Neural progenitor cell (in vitro differentiated cells): ENCODE measurements at regions not wholly inside any gene's neighbourhood (a gene's known extent, or its start where the extent isn't known, plus 50 kb on each side); places are given as distances from the start of the nearest gene placed in this dataset.

ENCODE experiments used
- DNase-seq: peaks from one replicate; pipeline ENCODE4 v3.0.0-alpha.2; 2016; ENCODE audit warnings: low spot score
- H2AFZ ChIP-seq: fragments of 200-600 bp; sonication (generic); replicated peaks from 2 replicates; pipeline ENCODE4 v1.6.1; 2016; ENCODE audit warnings: antibody characterized with exemption
- H3F3A ChIP-seq: fragments of 200-600 bp; sonication (generic); 2 replicates; pipeline ENCODE4 v1.6.1; 2016; ENCODE audit warnings: antibody characterized with exemption, low read depth
- H3K27ac ChIP-seq: fragments of 200-600 bp; sonication (generic); 2 replicates; pipeline ENCODE4 v1.5.1; 2016; ENCODE audit warnings: mild to moderate bottlenecking
- H3K27me3 ChIP-seq: fragments of 200-600 bp; sonication (generic); 2 replicates; pipeline ENCODE4 v1.6.1; 2016; ENCODE audit warnings: mild to moderate bottlenecking, moderate library complexity
- H3K36me3 ChIP-seq: fragments of 200-600 bp; sonication (generic); 2 replicates; pipeline ENCODE4 v1.5.1; 2016
- H3K4me1 ChIP-seq: fragments of 200-600 bp; sonication (generic); 2 replicates; pipeline ENCODE4 v1.6.1; 2016; ENCODE audit warnings: mixed run types
- H3K4me2 ChIP-seq: fragments of 200-600 bp; sonication (generic); 2 replicates; pipeline ENCODE4 v1.6.1; 2016
- H3K4me3 ChIP-seq: fragments of 200-600 bp; sonication (generic); 2 replicates; pipeline ENCODE4 v1.5.1; 2016
- H3K79me2 ChIP-seq: fragments of 200-600 bp; sonication (generic); 2 replicates; pipeline ENCODE4 v1.6.1; 2016; ENCODE audit warnings: low read depth
- H3K9ac ChIP-seq: fragments of 200-600 bp; sonication (generic); 2 replicates; pipeline ENCODE4 v1.6.1; 2016
- H3K9me3 ChIP-seq: fragments of 200-600 bp; sonication (generic); 2 replicates; pipeline ENCODE4 v1.5.1; 2016; ENCODE audit warnings: low read depth
- H4K20me1 ChIP-seq: fragments of 200-600 bp; sonication (generic); 2 replicates; pipeline ENCODE4 v1.6.1; 2016; ENCODE audit warnings: low read depth
- H3K27ac Mint-ChIP-seq: 3 replicates; pipeline ENCODE4 v1.8.0; 2021; ENCODE audit warnings: mixed read lengths
- H3K27me3 Mint-ChIP-seq: 2 replicates; pipeline ENCODE4 v1.8.0; 2022; ENCODE audit warnings: low read depth, mild to moderate bottlenecking, inconsistent platforms, moderate library complexity, mixed read lengths; ENCODE audit not compliant: insufficient read depth
- H3K36me3 Mint-ChIP-seq: 3 replicates; pipeline ENCODE4 v1.8.0; 2021; ENCODE audit warnings: mixed read lengths
- H3K4me1 Mint-ChIP-seq: 3 replicates; pipeline ENCODE4 v1.8.0; 2021; ENCODE audit warnings: mixed read lengths
- H3K4me3 Mint-ChIP-seq: 3 replicates; pipeline ENCODE4 v1.8.0; 2021; ENCODE audit warnings: mild to moderate bottlenecking, moderate library complexity, mixed read lengths
- H3K9me3 Mint-ChIP-seq: 3 replicates; pipeline ENCODE4 v1.8.0; 2020; ENCODE audit warnings: mixed read lengths
- EZH2 ChIP-seq: fragments of 200-600 bp; sonication (generic); IDR thresholded peaks from 2 replicates; pipeline ENCODE4 v1.6.1; 2017; ENCODE audit warnings: antibody characterized with exemption, mild to moderate bottlenecking, moderate library complexity
- EZH2phosphoT487 ChIP-seq: fragments of 200-600 bp; sonication (generic); IDR thresholded peaks from 2 replicates; pipeline ENCODE4 v1.6.1; 2017; ENCODE audit warnings: antibody characterized with exemption
- TF ChIP-seq, protein P1 (sequence below): fragments of 200-600 bp; sonication (generic); IDR thresholded peaks from 2 replicates; pipeline ENCODE4 v1.5.1; 2017; ENCODE audit warnings: antibody characterized with exemption, mild to moderate bottlenecking

DNA sequence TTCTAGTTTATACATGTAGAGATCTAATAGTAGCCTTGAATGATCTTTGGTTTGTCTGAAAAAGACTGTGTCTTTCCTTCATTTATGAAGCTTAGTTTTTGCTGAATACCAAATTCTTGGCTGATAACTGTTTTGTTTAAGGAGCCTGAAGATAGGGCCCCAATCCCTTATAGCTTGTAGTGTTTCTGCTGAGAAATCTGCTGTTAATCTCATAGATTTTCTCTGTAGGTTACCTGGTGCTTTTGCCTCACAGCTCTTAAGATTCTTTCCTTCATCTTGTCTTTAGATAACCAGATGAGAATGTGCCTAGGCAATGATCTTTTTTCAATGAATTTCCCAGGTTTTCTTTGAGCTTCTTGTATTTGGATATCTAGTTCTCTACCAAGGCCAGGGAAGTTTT lies 562.1 kb downstream of the XIRP2 start:
- peaks cover 2% of the 10 kb centered on the region for H3K27me3 Mint-ChIP-seq
- no peaks in the 10 kb centered on the region for H3K4me1 Mint-ChIP-seq
- Histone ChIP-seq H4K20me1 (no peaks in the 10 kb centered on the region), H3K36me3 (no peaks in the 10 kb centered on the region), H3K79me2 (no peaks in the 10 kb centered on the region), H2AFZ (no peak overlapping the region), H3K9ac (no peak overlapping the region), H3K4me2 (no peak overlapping the region), H3K4me1 (no peaks in the 10 kb centered on the region), H3K4me3 (no peak overlapping the region), H3K27ac (no peak overlapping the region), H3K27me3 (no peaks in the 10 kb centered on the region), H3K9me3 (peaks cover 29% of the 10 kb centered on the region), H3F3A (no peaks in the 10 kb centered on the region)
- no peak for DNase-seq
- H3K4me3 Mint-ChIP-seq: no peak overlapping the region
- no peak overlapping the region for H3K27ac Mint-ChIP-seq
- no peak for TF ChIP-seq EZH2
- no peak for TF ChIP-seq EZH2phosphoT487
- TF ChIP-seq, protein P1, sequence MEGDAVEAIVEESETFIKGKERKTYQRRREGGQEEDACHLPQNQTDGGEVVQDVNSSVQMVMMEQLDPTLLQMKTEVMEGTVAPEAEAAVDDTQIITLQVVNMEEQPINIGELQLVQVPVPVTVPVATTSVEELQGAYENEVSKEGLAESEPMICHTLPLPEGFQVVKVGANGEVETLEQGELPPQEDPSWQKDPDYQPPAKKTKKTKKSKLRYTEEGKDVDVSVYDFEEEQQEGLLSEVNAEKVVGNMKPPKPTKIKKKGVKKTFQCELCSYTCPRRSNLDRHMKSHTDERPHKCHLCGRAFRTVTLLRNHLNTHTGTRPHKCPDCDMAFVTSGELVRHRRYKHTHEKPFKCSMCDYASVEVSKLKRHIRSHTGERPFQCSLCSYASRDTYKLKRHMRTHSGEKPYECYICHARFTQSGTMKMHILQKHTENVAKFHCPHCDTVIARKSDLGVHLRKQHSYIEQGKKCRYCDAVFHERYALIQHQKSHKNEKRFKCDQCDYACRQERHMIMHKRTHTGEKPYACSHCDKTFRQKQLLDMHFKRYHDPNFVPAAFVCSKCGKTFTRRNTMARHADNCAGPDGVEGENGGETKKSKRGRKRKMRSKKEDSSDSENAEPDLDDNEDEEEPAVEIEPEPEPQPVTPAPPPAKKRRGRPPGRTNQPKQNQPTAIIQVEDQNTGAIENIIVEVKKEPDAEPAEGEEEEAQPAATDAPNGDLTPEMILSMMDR: no peak
- peaks cover 56% of the 10 kb centered on the region for H3K9me3 Mint-ChIP-seq
- peaks cover 16% of the 10 kb centered on the region for H3K36me3 Mint-ChIP-seq

DNA sequence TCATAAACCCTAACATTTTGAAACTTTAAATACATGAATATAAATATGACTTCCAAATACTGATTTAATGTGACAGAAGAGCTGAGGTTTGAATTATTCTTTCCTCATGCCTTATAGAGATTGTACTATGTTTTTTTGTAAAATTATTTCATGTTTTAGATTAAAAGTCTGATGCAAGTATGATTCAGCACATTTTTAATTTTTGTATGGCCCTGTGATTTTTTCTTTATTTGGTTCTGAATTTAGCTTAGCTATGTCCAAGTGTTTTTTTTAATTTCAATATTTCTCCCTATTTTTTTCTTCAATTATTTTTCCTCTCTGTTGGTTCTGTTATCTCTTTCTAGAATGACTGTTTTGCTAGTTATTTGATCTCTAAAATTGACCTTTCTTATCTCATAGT lies 552.1 kb downstream of the XIRP2 start:
- TF ChIP-seq EZH2: no peak
- peaks cover 4% of the 10 kb centered on the region for H3K36me3 Mint-ChIP-seq
- H3K79me2 ChIP-seq: no peaks in the 10 kb centered on the region
- H3K4me2 ChIP-seq: no peak overlapping the region
- no peak for DNase-seq
- H3F3A ChIP-seq: no peaks in the 10 kb centered on the region
- H3K4me1 ChIP-seq: no peaks in the 10 kb centered on the region
- H3K27me3 ChIP-seq: no peaks in the 10 kb centered on the region
- no peak overlapping the region for H3K27ac Mint-ChIP-seq
- peaks cover 16% of the 10 kb centered on the region for H3K9me3 Mint-ChIP-seq
- no peak overlapping the region for H3K4me3 Mint-ChIP-seq
- no peaks in the 10 kb centered on the region for H3K27me3 Mint-ChIP-seq
- H3K9ac ChIP-seq: no peak overlapping the region
- no peak overlapping the region for H3K4me3 ChIP-seq
- H3K9me3 ChIP-seq: no peaks in the 10 kb centered on the region
- H3K36me3 ChIP-seq: peaks cover 8% of the 10 kb centered on the region
- no peak overlapping the region for H2AFZ ChIP-seq
- H3K27ac ChIP-seq: no peak overlapping the region
- H3K4me1 Mint-ChIP-seq: peaks cover 12% of the 10 kb centered on the region
- H4K20me1 ChIP-seq: no peaks in the 10 kb centered on the region

DNA sequence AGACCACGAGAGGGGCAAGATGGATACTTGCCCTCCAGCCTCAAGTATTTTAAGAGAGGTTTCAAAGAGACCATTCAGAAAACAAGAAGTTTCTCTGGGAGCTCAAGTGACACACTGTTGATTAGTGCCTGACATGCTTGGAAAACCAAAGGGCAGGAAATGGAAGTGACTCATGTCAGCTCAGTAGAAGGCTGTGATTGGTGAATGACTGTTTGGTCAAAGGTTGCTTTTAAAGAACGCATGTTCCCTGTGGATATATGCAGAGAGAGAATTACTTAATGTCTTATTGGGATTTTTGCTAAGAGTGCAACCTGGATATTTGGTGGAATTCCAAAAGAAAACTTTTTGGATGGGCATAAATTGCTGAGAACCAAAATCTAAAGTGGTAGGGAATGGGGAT lies 549.9 kb downstream of the XIRP2 start:
- no peak overlapping the region for H3K27ac Mint-ChIP-seq
- no peaks in the 10 kb centered on the region for H3F3A ChIP-seq
- peaks cover 12% of the 10 kb centered on the region for H3K4me1 Mint-ChIP-seq
- H3K79me2 ChIP-seq: no peaks in the 10 kb centered on the region
- H3K4me3 ChIP-seq: no peak overlapping the region
- H3K9me3 ChIP-seq: no peaks in the 10 kb centered on the region
- no peak for TF ChIP-seq EZH2phosphoT487
- TF ChIP-seq EZH2: no peak
- TF ChIP-seq, protein P1: no peak
- peaks cover 2% of the 10 kb centered on the region for H3K36me3 Mint-ChIP-seq
- no peaks in the 10 kb centered on the region for H3K27me3 Mint-ChIP-seq
- H3K4me2 ChIP-seq: no peak overlapping the region
- no peaks in the 10 kb centered on the region for H4K20me1 ChIP-seq
- H3K27me3 ChIP-seq: no peaks in the 10 kb centered on the region
- H3K27ac ChIP-seq: no peak overlapping the region
- H3K36me3 ChIP-seq: peaks cover 8% of the 10 kb centered on the region
- no peak overlapping the region for H3K9ac ChIP-seq
- H3K4me1 ChIP-seq: no peaks in the 10 kb centered on the region
- no peak for DNase-seq
- no peak overlapping the region for H3K4me3 Mint-ChIP-seq
- no peak overlapping the region for H2AFZ ChIP-seq
- H3K9me3 Mint-ChIP-seq: peaks cover 6% of the 10 kb centered on the region

DNA sequence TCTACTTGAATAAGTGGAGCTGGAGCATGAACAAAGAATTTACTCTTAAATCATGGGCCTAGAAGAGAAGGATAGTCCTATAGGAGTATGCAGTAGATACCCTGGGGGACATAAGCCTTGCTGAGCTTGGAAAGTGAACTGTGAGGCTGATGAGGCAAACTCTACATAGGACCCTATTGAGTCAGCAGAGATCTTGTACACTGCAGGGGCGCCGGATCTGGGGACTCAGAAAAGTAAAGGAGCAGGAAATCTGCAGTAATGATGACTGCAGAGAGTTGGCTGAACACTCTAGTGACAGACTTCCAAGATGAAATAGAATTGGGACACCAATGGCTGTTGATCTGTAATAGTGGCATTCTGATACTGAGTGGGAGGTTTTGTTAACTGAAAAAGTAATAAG lies 543.7 kb downstream of the XIRP2 start:
- H3F3A ChIP-seq: peaks cover 4% of the 10 kb centered on the region
- Mint-ChIP-seq H3K27me3 (no peaks in the 10 kb centered on the region), H3K27ac (no peak overlapping the region), H3K36me3 (peaks cover 3% of the 10 kb centered on the region), H3K4me1 (peaks cover 7% of the 10 kb centered on the region), H3K4me3 (no peak overlapping the region), H3K9me3 (no peaks in the 10 kb centered on the region)
- DNase-seq: no peak
- TF ChIP-seq EZH2: no peak
- TF ChIP-seq, protein P1: no peak
- TF ChIP-seq EZH2phosphoT487: no peak
- H3K9me3 ChIP-seq: no peaks in the 10 kb centered on the region
- H3K79me2 ChIP-seq: no peaks in the 10 kb centered on the region
- no peak overlapping the region for H3K27ac ChIP-seq
- no peak overlapping the region for H3K4me2 ChIP-seq
- H2AFZ ChIP-seq: no peak overlapping the region
- peaks cover 7% of the 10 kb centered on the region for H3K4me1 ChIP-seq
- H3K27me3 ChIP-seq: no peaks in the 10 kb centered on the region
- no peaks in the 10 kb centered on the region for H4K20me1 ChIP-seq
- H3K4me3 ChIP-seq: no peak overlapping the region
- no peak overlapping the region for H3K9ac ChIP-seq
- H3K36me3 ChIP-seq: no peaks in the 10 kb centered on the region
